Mucosa of gallbladder (tissue), 1 donor: ENCODE measurements at regions not wholly inside any gene's neighbourhood (a gene's known extent, or its start where the extent isn't known, plus 50 kb on each side); places are given as distances from the start of the nearest gene placed in this dataset.

Source experiments
- DNase-seq: peaks from one replicate; pipeline ENCODE4 v3.0.0-alpha.2; 2020; ENCODE audit warnings: low spot score
- donor health status: DM: no; HTN: no; CAD: no.

- DNase-seq = no peak
Measured at GRCh38 chr14:104462651-104463630, 116.6 kb upstream of the C14orf180 start.

GRCh38 chr14:104464907-104465306 lies 114.7 kb upstream of the C14orf180 start:
- no peak for DNase-seq

- no peak for DNase-seq
Measured at GRCh38 chr14:104465482-104466390, 113.8 kb upstream of the C14orf180 start.

- no peak for DNase-seq
Measured at GRCh38 chr14:104467236-104467635, 112.3 kb upstream of the C14orf180 start.

- no peak for DNase-seq
Measured at GRCh38 chr14:104467641-104468040, 111.9 kb upstream of the C14orf180 start.

DNA sequence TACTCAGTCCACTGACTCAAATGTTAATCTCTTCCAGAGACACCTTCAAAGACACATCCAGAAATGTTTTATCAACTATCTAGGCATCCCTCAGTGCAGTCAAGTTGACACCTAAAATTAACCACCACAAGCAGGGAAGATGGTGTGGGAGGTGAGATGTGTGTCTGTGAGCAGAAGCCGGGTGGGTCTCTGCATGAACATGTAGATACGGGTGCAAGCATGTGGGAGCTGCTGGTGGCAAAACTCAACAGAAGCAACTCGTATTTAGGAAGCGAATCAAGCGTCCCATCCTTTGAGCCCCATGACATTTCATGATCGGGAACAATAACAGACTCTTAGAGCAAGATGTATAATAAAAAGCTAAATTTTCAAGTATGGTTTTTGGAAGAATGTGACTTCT lies 110.0 kb upstream of the C14orf180 start:
- no peak for DNase-seq

GRCh38 chr14:104470588-104470987 lies 109.0 kb upstream of the C14orf180 start:
- DNase-seq = no peak

DNA sequence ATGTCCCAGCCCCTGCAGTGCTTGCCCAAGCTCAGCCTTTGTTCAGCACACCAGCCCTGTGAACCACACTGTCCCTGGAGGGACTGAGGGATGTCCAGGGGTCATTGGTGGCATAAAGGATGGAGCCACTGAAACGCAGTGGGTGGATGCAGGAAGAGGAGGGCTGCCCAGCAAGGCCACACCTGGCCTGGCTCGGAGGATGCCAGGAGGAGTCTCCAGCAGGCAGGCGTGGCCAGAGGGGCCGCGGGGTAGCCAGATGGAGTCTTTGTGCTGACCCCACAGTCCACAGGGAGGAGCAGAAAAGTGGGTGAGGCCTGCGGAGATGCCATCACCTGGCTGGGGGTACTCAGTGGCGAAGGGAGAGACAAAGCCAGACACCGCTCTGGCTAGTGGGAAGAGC lies 108.5 kb upstream of the C14orf180 start:
- no peak for DNase-seq

DNA sequence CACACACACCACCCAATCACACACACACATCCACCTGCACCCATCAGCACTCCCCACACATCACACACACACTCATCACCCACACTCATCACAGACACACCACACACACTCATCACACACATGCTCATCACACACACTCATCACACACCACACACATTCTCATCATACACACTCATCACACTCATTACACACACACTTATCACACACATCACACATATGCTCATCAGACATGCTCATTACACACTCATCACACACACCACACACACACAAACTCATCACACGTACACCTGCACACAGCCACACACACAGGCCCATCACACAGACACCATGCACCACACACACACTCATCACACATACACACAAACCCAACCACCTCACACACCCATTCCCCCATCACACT lies 107.5 kb upstream of the C14orf180 start:
- DNase-seq = no peak

GRCh38 chr14:104472536-104473243 lies 106.9 kb upstream of the C14orf180 start:
- no peak for DNase-seq

DNA sequence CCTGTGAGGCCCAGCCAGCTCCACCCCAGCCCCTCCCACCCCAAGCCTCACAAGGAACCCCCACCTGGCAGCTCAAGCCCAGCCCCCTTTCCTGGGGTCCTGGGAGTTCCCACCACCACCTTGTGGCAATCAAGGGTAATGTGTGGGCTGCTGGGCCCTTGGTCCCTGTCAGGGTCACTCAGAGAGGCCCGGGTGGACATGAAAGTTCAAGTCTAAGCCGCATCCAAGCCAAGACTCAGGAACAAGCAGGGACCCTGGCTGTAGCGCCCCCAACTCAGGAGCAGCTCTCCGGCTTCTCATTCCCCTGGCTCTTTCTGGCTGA lies 106.4 kb upstream of the C14orf180 start:
- no peak for DNase-seq

- no peak for DNase-seq
Measured at GRCh38 chr14:104473649-104474494, 105.7 kb upstream of the C14orf180 start.

- DNase-seq = no peak
Measured at GRCh38 chr14:104474495-104475213, 104.9 kb upstream of the C14orf180 start.

DNA sequence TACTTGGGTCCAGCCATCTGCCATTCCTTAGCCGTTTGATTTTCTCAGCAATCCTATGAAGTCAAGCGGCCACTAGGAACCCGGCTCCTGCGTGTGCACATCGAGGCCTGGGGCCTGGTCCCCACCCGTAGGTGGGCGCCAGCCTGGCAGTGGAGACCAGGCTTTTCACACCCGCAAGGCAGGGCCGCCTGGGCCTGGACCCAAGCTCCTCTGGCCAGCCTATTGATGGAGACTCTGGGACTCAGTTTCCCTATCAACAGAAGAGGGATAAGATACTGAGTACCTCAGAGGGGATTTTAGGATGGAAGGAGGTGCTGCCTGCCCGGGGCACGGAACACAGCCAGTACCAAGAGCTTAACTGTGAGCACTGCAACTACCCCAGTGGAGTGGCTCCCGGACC lies 104.3 kb upstream of the C14orf180 start:
- no peak for DNase-seq

DNA sequence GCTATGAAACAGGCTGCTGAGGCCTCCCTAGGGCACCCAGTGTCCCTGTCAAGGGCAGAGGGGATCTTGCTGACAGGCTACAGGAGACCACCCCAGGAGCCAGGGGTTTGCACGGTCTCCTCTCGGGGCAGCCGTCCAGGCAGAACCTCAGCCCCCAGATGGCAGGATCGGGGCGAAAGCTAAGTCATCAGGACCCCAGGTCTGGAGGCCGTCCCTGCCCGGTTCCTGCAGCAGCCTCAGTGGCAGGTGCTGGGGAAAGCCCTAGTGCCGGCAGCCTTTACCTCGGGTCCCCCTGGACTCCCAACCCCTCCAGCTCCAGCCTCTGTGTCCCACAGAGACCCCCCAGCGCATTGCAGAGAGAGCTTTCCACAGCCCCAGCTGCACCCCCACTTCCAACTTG lies 103.8 kb upstream of the C14orf180 start:
- DNase-seq = no peak

- no peak for DNase-seq
Measured at GRCh38 chr14:104476437-104476836, 103.1 kb upstream of the C14orf180 start.

- DNase-seq = no peak
Measured at GRCh38 chr14:104477117-104477623, 102.4 kb upstream of the C14orf180 start.

- peak; percentile 6 for DNase-seq
Measured at GRCh38 chr14:104477666-104478380, 101.7 kb upstream of the C14orf180 start.

DNA sequence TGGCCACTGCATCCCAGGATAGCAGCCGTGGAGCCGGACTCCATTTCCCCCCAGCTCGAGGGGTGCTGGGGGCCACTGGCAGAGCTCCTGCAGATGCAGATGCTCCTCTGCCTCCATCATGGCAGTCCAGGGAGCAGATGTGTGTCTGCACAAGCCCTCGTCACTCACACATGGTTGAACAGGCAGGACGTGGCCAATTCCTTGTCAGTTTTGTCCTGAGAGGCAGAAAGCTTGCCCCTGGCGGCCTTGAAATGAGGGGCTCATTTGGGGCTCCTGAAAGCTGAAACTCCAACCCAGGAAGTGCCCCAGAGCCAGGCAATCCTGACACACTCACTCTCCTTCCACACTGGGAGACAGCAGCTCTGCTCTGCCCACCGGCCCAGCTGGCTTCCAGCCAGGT lies 100.9 kb upstream of the C14orf180 start:
- peak; percentile 8 for DNase-seq

DNA sequence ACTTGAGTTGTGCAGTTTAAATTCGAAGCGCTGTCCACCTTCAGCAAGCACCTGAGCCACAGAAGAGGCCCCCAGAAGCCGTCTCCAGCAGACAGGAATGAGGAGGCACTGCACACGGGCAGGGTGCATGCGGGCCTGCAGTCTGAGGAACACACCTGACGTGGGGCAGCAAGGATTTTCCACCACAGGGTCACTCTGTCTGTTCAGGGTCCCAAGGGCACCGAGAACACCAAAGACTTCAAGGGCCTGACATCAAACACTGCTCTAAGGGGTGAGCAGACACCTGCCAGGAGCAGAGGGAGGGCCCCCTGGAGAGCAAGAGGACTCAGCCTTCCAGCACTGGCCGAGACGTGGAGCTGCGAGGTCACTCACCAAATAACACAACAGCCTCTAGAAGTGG lies 99.7 kb upstream of the C14orf180 start:
- DNase-seq = peak; percentile 4
